Gastroesophageal sphincter (tissue), 3 donors: ENCODE measurements at regions not wholly inside any gene's neighbourhood (a gene's known extent, or its start where the extent isn't known, plus 50 kb on each side); places are given as distances from the start of the nearest gene placed in this dataset.

ENCODE experiments used
- EP300 ChIP-seq: sonication (generic); formaldehyde crosslinking; IDR thresholded peaks from one replicate; pipeline ENCODE4 v1.6.1; 2017; ENCODE audit warnings: antibody characterized with exemption, mild to moderate bottlenecking
- POLR2A ChIP-seq, 2 donors: fragments of 450-650 bp; IDR thresholded peaks; one replicate each; pipeline ENCODE4 v1.6.1; 2017; ENCODE audit warnings: antibody characterized with exemption in 2 of 2, mild to moderate bottlenecking in 2 of 2, moderate library complexity in 1 of 2
- POLR2AphosphoS5 ChIP-seq: sonication (generic); formaldehyde crosslinking; IDR thresholded peaks from one replicate; pipeline ENCODE4 v1.6.1; 2017; ENCODE audit warnings: antibody characterized with exemption
- TF ChIP-seq, protein P1 (sequence below), 4 experiments: fragments of 200-600 bp in 2 of 4; fragments of 450-650 bp in 2 of 4; sonication (generic) in 1 of 4; IDR thresholded peaks; one replicate each; pipeline ENCODE4 v1.5.1; 2017 to 2019; ENCODE audit warnings: antibody characterized with exemption in 4 of 4, mild to moderate bottlenecking in 2 of 4, moderate library complexity in 2 of 4

DNA sequence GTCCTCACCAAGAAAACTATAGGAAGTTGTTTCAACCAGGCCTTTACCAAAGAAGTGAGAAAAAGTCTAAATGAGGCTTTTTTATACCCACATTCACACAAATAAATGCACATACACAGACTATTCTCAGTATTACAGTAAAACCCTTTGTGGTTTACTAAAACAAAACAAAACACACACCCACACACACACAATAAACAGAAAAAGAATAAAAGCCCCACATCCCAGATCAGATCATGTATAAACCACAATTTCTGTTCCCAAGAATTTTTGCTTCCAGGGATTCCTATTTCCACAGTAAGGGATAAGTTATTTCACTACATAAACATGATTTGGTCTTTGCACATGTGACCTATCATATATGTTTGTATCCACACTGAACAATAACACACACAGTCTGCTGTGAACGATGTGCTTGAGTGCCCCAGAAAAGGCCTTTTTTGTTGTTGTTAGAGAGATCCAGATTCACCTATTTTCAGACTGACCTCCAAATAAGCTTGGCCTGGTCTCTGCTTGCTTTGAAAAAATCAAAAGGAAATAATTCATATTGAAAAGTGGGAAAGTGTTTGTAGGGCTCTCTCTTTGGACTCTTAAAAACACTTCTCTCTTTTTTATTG lies 283.4 kb upstream of the ATP11B start:
- TF ChIP-seq, protein P1, sequence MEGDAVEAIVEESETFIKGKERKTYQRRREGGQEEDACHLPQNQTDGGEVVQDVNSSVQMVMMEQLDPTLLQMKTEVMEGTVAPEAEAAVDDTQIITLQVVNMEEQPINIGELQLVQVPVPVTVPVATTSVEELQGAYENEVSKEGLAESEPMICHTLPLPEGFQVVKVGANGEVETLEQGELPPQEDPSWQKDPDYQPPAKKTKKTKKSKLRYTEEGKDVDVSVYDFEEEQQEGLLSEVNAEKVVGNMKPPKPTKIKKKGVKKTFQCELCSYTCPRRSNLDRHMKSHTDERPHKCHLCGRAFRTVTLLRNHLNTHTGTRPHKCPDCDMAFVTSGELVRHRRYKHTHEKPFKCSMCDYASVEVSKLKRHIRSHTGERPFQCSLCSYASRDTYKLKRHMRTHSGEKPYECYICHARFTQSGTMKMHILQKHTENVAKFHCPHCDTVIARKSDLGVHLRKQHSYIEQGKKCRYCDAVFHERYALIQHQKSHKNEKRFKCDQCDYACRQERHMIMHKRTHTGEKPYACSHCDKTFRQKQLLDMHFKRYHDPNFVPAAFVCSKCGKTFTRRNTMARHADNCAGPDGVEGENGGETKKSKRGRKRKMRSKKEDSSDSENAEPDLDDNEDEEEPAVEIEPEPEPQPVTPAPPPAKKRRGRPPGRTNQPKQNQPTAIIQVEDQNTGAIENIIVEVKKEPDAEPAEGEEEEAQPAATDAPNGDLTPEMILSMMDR (IDR thresholded peaks at IDR 0.05) = no peak
- no peak for TF ChIP-seq POLR2A (IDR thresholded peaks at IDR 0.05)
- TF ChIP-seq EP300 = no peak
- TF ChIP-seq POLR2AphosphoS5 = no peak
